HEK293 (cell line): ENCODE measurements at regions not wholly inside any gene's neighbourhood (a gene's known extent, or its start where the extent isn't known, plus 50 kb on each side); places are given as distances from the start of the nearest gene placed in this dataset.

Experiments
- CTCF ChIA-PET: fragments of 350-600 bp; formaldehyde crosslinking; extraction: SDS; loops from one replicate; lab custom pipeline; 2021; ENCODE audit warnings: antibody characterized with exemption; lab: Yijun Ruan, JAX
- POLR2A ChIA-PET: fragments of 300-600 bp; formaldehyde crosslinking; extraction: SDS; loops from one replicate; lab custom pipeline; 2020; ENCODE audit warnings: antibody characterized with exemption, inconsistent platforms; lab: Yijun Ruan, JAX
- H3K27ac ChIP-seq: fragments of 200-500 bp; sonication (Bioruptor generic); 2 replicates; pipeline ENCODE4 v1.5.1; 2014; ENCODE audit warnings: low read depth, low read length, control low read depth, inconsistent platforms; ENCODE audit errors: extremely low read depth
- H3K36me3 ChIP-seq, 2 experiments: fragments of 200-500 bp in 1 of 2; sonication (Bioruptor generic) in 1 of 2; 1 replicate in 1 of 2; 2 replicates in 1 of 2; pipeline ENCODE4 v1.5.1; 2014 to 2017; ENCODE audit warnings: inconsistent platforms in 2 of 2, low read length in 2 of 2; ENCODE audit not compliant: control insufficient read depth in 2 of 2, insufficient read depth in 1 of 2
- H3K4me1 ChIP-seq: fragments of 200-500 bp; sonication (Bioruptor generic); 2 replicates; pipeline ENCODE4 v1.5.1; 2014; ENCODE audit warnings: mild to moderate bottlenecking, low read length, inconsistent platforms; ENCODE audit not compliant: control insufficient read depth, insufficient read depth
- H3K4me3 ChIP-seq: 2 replicates; pipeline ENCODE4 v1.5.1; 2011; ENCODE audit warnings: low read depth, mild to moderate bottlenecking, control low read depth, low read length, moderate library complexity
- H3K9me3 ChIP-seq: fragments of 200-500 bp; sonication (Bioruptor generic); 2 replicates; pipeline ENCODE4 v1.5.1; 2014; ENCODE audit warnings: low read depth, low read length, inconsistent platforms; ENCODE audit not compliant: control insufficient read depth, insufficient read depth
- BCL11B ChIP-seq: fragments of 450-650 bp; formaldehyde crosslinking; IDR thresholded peaks from 2 replicates; pipeline ENCODE4 v1.5.1; 2016; ENCODE audit warnings: low read depth, missing biosample characterization, missing genetic modification characterization
- EGR2 ChIP-seq: fragments of 450-650 bp; formaldehyde crosslinking; IDR thresholded peaks from 2 replicates; pipeline ENCODE4 v1.5.1; 2016; ENCODE audit warnings: low read depth, missing biosample characterization, missing genetic modification characterization
- FEZF1 ChIP-seq: fragments of 450-650 bp; formaldehyde crosslinking; IDR thresholded peaks from 2 replicates; pipeline ENCODE4 v1.5.1; 2016; ENCODE audit warnings: missing biosample characterization, missing genetic modification characterization
- GLI2 ChIP-seq: fragments of 450-650 bp; formaldehyde crosslinking; IDR thresholded peaks from 2 replicates; pipeline ENCODE4; 2017; ENCODE audit warnings: missing biosample characterization, missing genetic modification characterization, low read depth, borderline replicate concordance
- KLF8 ChIP-seq: fragments of 450-650 bp; formaldehyde crosslinking; IDR thresholded peaks from 2 replicates; pipeline ENCODE4 v1.5.1; 2016; ENCODE audit warnings: missing biosample characterization, missing genetic modification characterization
- SETDB1 ChIP-seq: IDR thresholded peaks from one replicate; pipeline ENCODE4 v1.6.1; 2017; ENCODE audit warnings: mild to moderate bottlenecking, low read length, moderate library complexity, mixed read lengths; ENCODE audit not compliant: insufficient read length
- SP7 ChIP-seq: fragments of 450-650 bp; formaldehyde crosslinking; IDR thresholded peaks from 2 replicates; pipeline ENCODE4 v1.5.1; 2016; ENCODE audit warnings: missing biosample characterization, missing genetic modification characterization
- WT1 ChIP-seq: fragments of 450-650 bp; formaldehyde crosslinking; IDR thresholded peaks from 2 replicates; pipeline ENCODE4 v1.5.1; 2016; ENCODE audit warnings: missing biosample characterization, missing genetic modification characterization
- YY1 ChIP-seq: fragments of 450-650 bp; formaldehyde crosslinking; IDR thresholded peaks from 2 replicates; pipeline ENCODE4 v1.5.1; 2018; ENCODE audit warnings: missing biosample characterization, missing genetic modification characterization
- YY2 ChIP-seq: fragments of 450-650 bp; formaldehyde crosslinking; IDR thresholded peaks from 2 replicates; pipeline ENCODE4 v1.5.1; 2016; ENCODE audit warnings: missing biosample characterization, missing genetic modification characterization
- ZBTB1 ChIP-seq: fragments of 450-650 bp; formaldehyde crosslinking; IDR thresholded peaks from 2 replicates; pipeline ENCODE4 v1.5.1; 2016; ENCODE audit warnings: missing biosample characterization, missing genetic modification characterization
- ZBTB17 ChIP-seq: fragments of 450-650 bp; formaldehyde crosslinking; IDR thresholded peaks from 2 replicates; pipeline ENCODE4 v1.5.1; 2016; ENCODE audit warnings: missing biosample characterization, missing genetic modification characterization
- ZBTB7A ChIP-seq: fragments of 450-650 bp; formaldehyde crosslinking; IDR thresholded peaks from 2 replicates; pipeline ENCODE4 v1.5.1; 2016; ENCODE audit warnings: low read depth, missing biosample characterization, missing genetic modification characterization
- ZFP69B ChIP-seq: fragments of 450-650 bp; formaldehyde crosslinking; IDR thresholded peaks from 2 replicates; pipeline ENCODE4 v1.5.1; 2016; ENCODE audit warnings: missing biosample characterization, missing genetic modification characterization
- ZNF10 ChIP-seq: fragments of 450-650 bp; formaldehyde crosslinking; IDR thresholded peaks from 2 replicates; pipeline ENCODE4 v1.5.1; 2017; ENCODE audit warnings: missing biosample characterization, missing genetic modification characterization
- ZNF19 ChIP-seq: fragments of 450-650 bp; formaldehyde crosslinking; IDR thresholded peaks from 2 replicates; pipeline ENCODE4; 2016; ENCODE audit warnings: missing biosample characterization, missing genetic modification characterization, low read depth
- ZNF223 ChIP-seq: fragments of 450-650 bp; formaldehyde crosslinking; IDR thresholded peaks from 2 replicates; pipeline ENCODE4 v1.5.1; 2016; ENCODE audit warnings: missing biosample characterization, missing genetic modification characterization
- ZNF239 ChIP-seq: fragments of 450-650 bp; formaldehyde crosslinking; IDR thresholded peaks from 2 replicates; pipeline ENCODE4 v1.5.1; 2016; ENCODE audit warnings: missing biosample characterization, missing genetic modification characterization
- ZNF311 ChIP-seq: fragments of 450-650 bp; formaldehyde crosslinking; IDR thresholded peaks from 2 replicates; pipeline ENCODE4 v1.5.1; 2017; ENCODE audit warnings: missing biosample characterization, missing genetic modification characterization, borderline replicate concordance
- ZNF416 ChIP-seq: fragments of 450-650 bp; formaldehyde crosslinking; IDR thresholded peaks from 2 replicates; pipeline ENCODE4 v1.5.1; 2016; ENCODE audit warnings: missing biosample characterization, missing genetic modification characterization
- ZNF426 ChIP-seq: fragments of 450-650 bp; formaldehyde crosslinking; IDR thresholded peaks from 2 replicates; pipeline ENCODE4 v1.5.1; 2017; ENCODE audit warnings: missing biosample characterization, missing genetic modification characterization, mild to moderate bottlenecking, inconsistent platforms, moderate library complexity
- ZNF48 ChIP-seq: fragments of 450-650 bp; formaldehyde crosslinking; IDR thresholded peaks from 2 replicates; pipeline ENCODE4 v1.5.1; 2016; ENCODE audit warnings: missing biosample characterization, missing genetic modification characterization
- ZNF514 ChIP-seq: fragments of 450-650 bp; formaldehyde crosslinking; IDR thresholded peaks from 2 replicates; pipeline ENCODE4 v1.5.1; 2016; ENCODE audit warnings: missing biosample characterization, missing genetic modification characterization
- ZNF544 ChIP-seq: fragments of 450-650 bp; formaldehyde crosslinking; IDR thresholded peaks from 2 replicates; pipeline ENCODE4 v1.5.0; 2017; ENCODE audit warnings: missing biosample characterization, missing genetic modification characterization
- ZNF624 ChIP-seq: fragments of 450-650 bp; formaldehyde crosslinking; IDR thresholded peaks from 2 replicates; pipeline ENCODE4 v1.5.1; 2017; ENCODE audit warnings: missing biosample characterization, missing genetic modification characterization
- ZNF654 ChIP-seq: fragments of 450-650 bp; formaldehyde crosslinking; IDR thresholded peaks from 2 replicates; pipeline ENCODE4 v1.5.1; 2016; ENCODE audit warnings: low read depth, missing biosample characterization, missing genetic modification characterization
- ZNF664 ChIP-seq: fragments of 450-650 bp; formaldehyde crosslinking; IDR thresholded peaks from 2 replicates; pipeline ENCODE4 v1.5.1; 2016; ENCODE audit warnings: missing biosample characterization, missing genetic modification characterization
- ZNF701 ChIP-seq: fragments of 450-650 bp; formaldehyde crosslinking; IDR thresholded peaks from 2 replicates; pipeline ENCODE4 v1.5.1; 2016; ENCODE audit warnings: missing biosample characterization, missing genetic modification characterization
- ZNF776 ChIP-seq: fragments of 450-650 bp; formaldehyde crosslinking; IDR thresholded peaks from 2 replicates; pipeline ENCODE4 v1.5.0; 2017; ENCODE audit warnings: missing biosample characterization, missing genetic modification characterization, borderline replicate concordance
- ZNF792 ChIP-seq: fragments of 450-650 bp; formaldehyde crosslinking; IDR thresholded peaks from 2 replicates; pipeline ENCODE4 v1.5.1; 2016; ENCODE audit warnings: missing biosample characterization, missing genetic modification characterization
- TF ChIP-seq, protein P1 (sequence below): fragments of 450-650 bp; formaldehyde crosslinking; IDR thresholded peaks from 2 replicates; pipeline ENCODE4 v1.5.1; 2016; ENCODE audit warnings: missing biosample characterization, missing genetic modification characterization
- TF ChIP-seq, protein P2 (sequence below): fragments of 450-650 bp; formaldehyde crosslinking; IDR thresholded peaks from 2 replicates; pipeline ENCODE4 v1.5.1; 2016; ENCODE audit warnings: missing biosample characterization, missing genetic modification characterization
- TF ChIP-seq, protein P3 (sequence below): fragments of 450-650 bp; formaldehyde crosslinking; IDR thresholded peaks from 2 replicates; pipeline ENCODE4 v1.5.1; 2017; ENCODE audit warnings: missing biosample characterization, missing genetic modification characterization
- TF ChIP-seq, protein P4 (sequence below): fragments of 450-650 bp; formaldehyde crosslinking; IDR thresholded peaks from 2 replicates; pipeline ENCODE4 v1.5.1; 2016; ENCODE audit warnings: missing biosample characterization, missing genetic modification characterization

DNA sequence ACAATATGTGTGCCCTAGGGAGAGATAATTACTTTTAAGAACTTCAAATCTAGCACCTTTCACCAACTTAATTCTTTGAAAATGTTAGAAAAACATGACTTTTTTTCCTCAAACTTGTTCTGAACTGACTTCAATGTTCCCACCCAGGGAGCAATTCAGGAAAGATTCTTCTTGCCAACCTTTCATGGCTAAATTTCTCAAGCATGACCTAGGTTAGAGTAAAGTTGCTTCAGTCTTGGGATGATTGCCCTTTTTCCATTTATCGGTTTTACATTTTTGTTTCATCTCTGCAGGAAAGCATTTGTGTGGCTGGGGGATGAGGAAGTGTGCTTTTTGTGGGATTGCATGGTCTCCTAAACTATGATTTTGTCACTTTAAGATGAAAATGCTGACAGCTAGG lies 647.7 kb downstream of the LTN1 start (continued):
- TF ChIP-seq ZNF426 (tag by site-specific recombination) (no peak), WT1 (no peak), ZNF19 (tag by site-specific recombination) (no peak), ZNF416 (no peak), BCL11B (tag by site-specific recombination) (no peak), ZNF514 (no peak), ZNF701 (tag by site-specific recombination) (no peak), ZNF223 (tag by site-specific recombination) (no peak), ZNF311 (no peak)
- TF ChIP-seq, protein P1, sequence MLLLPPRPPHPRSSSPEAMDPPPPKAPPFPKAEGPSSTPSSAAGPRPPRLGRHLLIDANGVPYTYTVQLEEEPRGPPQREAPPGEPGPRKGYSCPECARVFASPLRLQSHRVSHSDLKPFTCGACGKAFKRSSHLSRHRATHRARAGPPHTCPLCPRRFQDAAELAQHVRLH, result no peak

DNA sequence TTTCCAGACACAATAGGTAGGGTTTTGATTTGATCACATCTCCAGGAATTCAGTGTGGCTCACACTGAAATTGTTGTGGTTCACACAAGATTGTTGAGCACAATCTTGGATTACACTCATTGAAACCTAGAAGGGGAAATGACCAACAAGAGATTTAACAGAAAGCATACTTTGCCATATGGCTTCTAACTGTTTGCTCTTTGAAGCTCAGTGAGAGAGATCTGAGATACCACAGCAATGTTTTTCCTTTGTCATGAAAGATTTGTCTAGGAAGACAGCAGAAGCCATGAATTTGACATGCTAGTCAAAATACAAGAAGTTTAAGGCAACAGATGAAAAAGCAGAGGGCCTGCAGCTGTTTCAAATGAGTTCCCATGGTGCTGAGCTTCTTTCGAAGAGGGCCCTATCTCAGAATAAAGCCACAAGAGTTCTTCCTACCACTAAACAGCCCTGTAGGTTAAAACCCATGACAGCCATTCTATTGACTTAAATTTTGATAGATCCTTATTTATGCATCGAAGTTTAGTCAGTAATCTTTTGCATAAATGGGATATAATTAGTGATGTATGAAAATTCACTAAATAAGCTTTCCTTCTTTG lies 650.4 kb downstream of the LTN1 start:
- POLR2A ChIA-PET, result no interaction called here
- no peak for TF ChIP-seq FEZF1 (tag by site-specific recombination)
- TF ChIP-seq ZNF48 (tag by site-specific recombination), result no peak
- TF ChIP-seq ZNF239 (tag by site-specific recombination), result no peak
- TF ChIP-seq EGR2 (tag by site-specific recombination), result no peak
- no peak for TF ChIP-seq ZNF544 (tag by site-specific recombination)
- TF ChIP-seq ZFP69B (tag by site-specific recombination), result no peak
- TF ChIP-seq SETDB1, result no peak
- TF ChIP-seq ZNF664 (tag by site-specific recombination), result no peak
- no peak for TF ChIP-seq ZNF624
- no peak for TF ChIP-seq ZNF19 (tag by site-specific recombination)
- TF ChIP-seq KLF8, result no peak
- TF ChIP-seq ZBTB17 (tag by site-specific recombination), result no peak
- no peak overlapping the region for H3K4me3 ChIP-seq
- H3K9me3 ChIP-seq, result no peaks in the 10 kb centered on the region
- CTCF ChIA-PET, result no interaction called here
- no peaks in the 10 kb centered on the region for H3K4me1 ChIP-seq
- H3K27ac ChIP-seq, result no peak overlapping the region
- H3K36me3 ChIP-seq, result no peaks in the 10 kb centered on the region

DNA sequence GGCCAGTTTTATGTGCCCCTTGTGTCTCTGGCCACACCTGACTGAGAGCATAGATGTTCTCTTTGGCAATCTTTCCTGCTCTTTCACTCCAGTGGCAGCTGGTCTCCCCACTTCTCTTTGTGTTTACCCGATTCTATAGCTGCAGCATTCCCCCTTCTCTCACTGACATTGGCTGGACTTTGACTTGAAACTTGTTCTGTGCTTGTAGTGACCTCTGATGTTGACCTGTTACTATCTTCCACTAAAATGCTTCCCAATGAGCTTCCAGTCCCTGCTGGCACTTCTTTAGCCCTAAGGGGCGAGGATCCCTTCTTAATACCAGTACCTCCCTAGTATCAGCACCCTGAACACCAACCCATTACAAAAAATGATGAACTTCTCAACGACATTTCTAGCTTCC lies 653.3 kb downstream of the LTN1 start:
- ChIA-PET CTCF (interaction anchor here (0.6 to 6.0 kb wide), 2 partner anchors 270 to 405 kb away, joined by 4 to 39 read pairs; no protein-coding TSS in a partner anchor), POLR2A (no interaction called here)
- no peaks in the 10 kb centered on the region for H3K9me3 ChIP-seq
- no peak overlapping the region for H3K27ac ChIP-seq
- no peaks in the 10 kb centered on the region for H3K4me1 ChIP-seq
- H3K4me3 ChIP-seq, result no peak overlapping the region
- H3K36me3 ChIP-seq, result no peaks in the 10 kb centered on the region
- no peak for TF ChIP-seq ZBTB7A
- TF ChIP-seq, protein P2, sequence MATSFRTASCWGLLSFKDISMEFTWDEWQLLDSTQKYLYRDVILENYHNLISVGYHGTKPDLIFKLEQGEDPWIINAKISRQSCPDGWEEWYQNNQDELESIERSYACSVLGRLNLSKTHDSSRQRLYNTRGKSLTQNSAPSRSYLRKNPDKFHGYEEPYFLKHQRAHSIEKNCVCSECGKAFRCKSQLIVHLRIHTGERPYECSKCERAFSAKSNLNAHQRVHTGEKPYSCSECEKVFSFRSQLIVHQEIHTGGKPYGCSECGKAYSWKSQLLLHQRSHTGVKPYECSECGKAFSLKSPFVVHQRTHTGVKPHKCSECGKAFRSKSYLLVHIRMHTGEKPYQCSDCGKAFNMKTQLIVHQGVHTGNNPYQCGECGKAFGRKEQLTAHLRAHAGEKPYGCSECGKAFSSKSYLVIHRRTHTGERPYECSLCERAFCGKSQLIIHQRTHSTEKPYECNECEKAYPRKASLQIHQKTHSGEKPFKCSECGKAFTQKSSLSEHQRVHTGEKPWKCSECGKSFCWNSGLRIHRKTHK (tag by site-specific recombination), result no peak
- TF ChIP-seq, protein P3, sequence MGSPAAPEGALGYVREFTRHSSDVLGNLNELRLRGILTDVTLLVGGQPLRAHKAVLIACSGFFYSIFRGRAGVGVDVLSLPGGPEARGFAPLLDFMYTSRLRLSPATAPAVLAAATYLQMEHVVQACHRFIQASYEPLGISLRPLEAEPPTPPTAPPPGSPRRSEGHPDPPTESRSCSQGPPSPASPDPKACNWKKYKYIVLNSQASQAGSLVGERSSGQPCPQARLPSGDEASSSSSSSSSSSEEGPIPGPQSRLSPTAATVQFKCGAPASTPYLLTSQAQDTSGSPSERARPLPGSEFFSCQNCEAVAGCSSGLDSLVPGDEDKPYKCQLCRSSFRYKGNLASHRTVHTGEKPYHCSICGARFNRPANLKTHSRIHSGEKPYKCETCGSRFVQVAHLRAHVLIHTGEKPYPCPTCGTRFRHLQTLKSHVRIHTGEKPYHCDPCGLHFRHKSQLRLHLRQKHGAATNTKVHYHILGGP (tag by site-specific recombination), result no peak
- TF ChIP-seq GLI2, result no peak
- no peak for TF ChIP-seq ZNF776 (tag by site-specific recombination)
- TF ChIP-seq, protein P4, sequence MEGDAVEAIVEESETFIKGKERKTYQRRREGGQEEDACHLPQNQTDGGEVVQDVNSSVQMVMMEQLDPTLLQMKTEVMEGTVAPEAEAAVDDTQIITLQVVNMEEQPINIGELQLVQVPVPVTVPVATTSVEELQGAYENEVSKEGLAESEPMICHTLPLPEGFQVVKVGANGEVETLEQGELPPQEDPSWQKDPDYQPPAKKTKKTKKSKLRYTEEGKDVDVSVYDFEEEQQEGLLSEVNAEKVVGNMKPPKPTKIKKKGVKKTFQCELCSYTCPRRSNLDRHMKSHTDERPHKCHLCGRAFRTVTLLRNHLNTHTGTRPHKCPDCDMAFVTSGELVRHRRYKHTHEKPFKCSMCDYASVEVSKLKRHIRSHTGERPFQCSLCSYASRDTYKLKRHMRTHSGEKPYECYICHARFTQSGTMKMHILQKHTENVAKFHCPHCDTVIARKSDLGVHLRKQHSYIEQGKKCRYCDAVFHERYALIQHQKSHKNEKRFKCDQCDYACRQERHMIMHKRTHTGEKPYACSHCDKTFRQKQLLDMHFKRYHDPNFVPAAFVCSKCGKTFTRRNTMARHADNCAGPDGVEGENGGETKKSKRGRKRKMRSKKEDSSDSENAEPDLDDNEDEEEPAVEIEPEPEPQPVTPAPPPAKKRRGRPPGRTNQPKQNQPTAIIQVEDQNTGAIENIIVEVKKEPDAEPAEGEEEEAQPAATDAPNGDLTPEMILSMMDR (tag by site-specific recombination), result no peak
- TF ChIP-seq ZNF10 (tag by site-specific recombination), result no peak
- no peak for TF ChIP-seq SP7 (tag by site-specific recombination)
- TF ChIP-seq ZNF792 (tag by site-specific recombination), result no peak
- TF ChIP-seq YY1 (tag by site-specific recombination), result no peak
- no peak for TF ChIP-seq ZBTB1
- TF ChIP-seq ZNF654 (tag by site-specific recombination), result no peak
- no peak for TF ChIP-seq YY2
- TF ChIP-seq ZNF514, result no peak
